Sigmoid colon (tissue), 6 donors: ENCODE measurements at regions not wholly inside any gene's neighbourhood (a gene's known extent, or its start where the extent isn't known, plus 50 kb on each side); places are given as distances from the start of the nearest gene placed in this dataset.

Experiments used
- DNase-seq: peaks from one replicate; pipeline ENCODE4 v3.0.0-alpha.2; 2019
- H3K27ac ChIP-seq, 4 donors: fragments of 200-600 bp; sonication (generic); one replicate each; pipeline ENCODE4 v1.5.1; 2016 to 2019; ENCODE audit warnings: mild to moderate bottlenecking in 1 of 4
- H3K27me3 ChIP-seq, 3 donors: fragments of 200-600 bp; sonication (generic); one replicate each; pipeline ENCODE4 v1.5.1; 2019; ENCODE audit warnings: mild to moderate bottlenecking in 1 of 3
- H3K36me3 ChIP-seq, 4 donors: fragments of 200-600 bp; sonication (generic); one replicate each; pipeline ENCODE4 v1.5.1; 2016 to 2019
- H3K4me1 ChIP-seq, 4 donors: fragments of 200-600 bp; sonication (generic); one replicate each; pipeline ENCODE4 v1.5.1; 2017 to 2019
- H3K4me3 ChIP-seq, 4 donors: fragments of 200-600 bp; sonication (generic); one replicate each; pipeline ENCODE4 v1.5.1; 2017 to 2019; ENCODE audit warnings: mild to moderate bottlenecking in 2 of 4, moderate library complexity in 1 of 4
- H3K9me3 ChIP-seq, 4 donors: fragments of 200-600 bp in 3 of 4; sonication (generic) in 3 of 4; one replicate each; pipeline versions ENCODE4 v1.5.1 to v1.6.1; 2013 to 2019
- EP300 ChIP-seq, 4 donors: sonication (generic); formaldehyde crosslinking; IDR thresholded peaks; one replicate each; pipeline ENCODE4 v1.6.1; 2017; ENCODE audit warnings: antibody characterized with exemption in 4 of 4
- POLR2A ChIP-seq, 2 donors: fragments of 450-650 bp; IDR thresholded peaks; one replicate each; pipeline ENCODE4 v1.6.1; 2016; ENCODE audit warnings: antibody characterized with exemption in 2 of 2, mild to moderate bottlenecking in 2 of 2, moderate library complexity in 2 of 2
- POLR2AphosphoS5 ChIP-seq, 4 donors: sonication (generic); formaldehyde crosslinking; IDR thresholded peaks; one replicate each; pipeline ENCODE4 v1.6.1; 2017; ENCODE audit warnings: antibody characterized with exemption in 4 of 4
- WGBS, 2 donors: extraction: QIAGEN DNeasy Blood & Tissue Kit; methylation state at CpG; one replicate each; pipeline ENCODE4 v1.1.7; 2013; 5-methylcytosine and 5-hydroxymethylcytosine counted together
- intact Hi-C: fragments of 100-400 bp; cut with DNase I; formaldehyde crosslinking; loops from one replicate; pipeline ENCODE4 v1.15.1; 2023
- TF ChIP-seq, protein P1 (sequence below), 4 experiments: fragments of 450-650 bp in 3 of 4; fragments of 200-600 bp in 1 of 4; IDR thresholded peaks; one replicate each; pipeline ENCODE4 v1.5.1; 2016 to 2019; ENCODE audit warnings: antibody characterized with exemption in 4 of 4, mild to moderate bottlenecking in 3 of 4, moderate library complexity in 2 of 4
- donor health status: healthy with polysubstance abuse.
- donor health status: healthy.

DNA sequence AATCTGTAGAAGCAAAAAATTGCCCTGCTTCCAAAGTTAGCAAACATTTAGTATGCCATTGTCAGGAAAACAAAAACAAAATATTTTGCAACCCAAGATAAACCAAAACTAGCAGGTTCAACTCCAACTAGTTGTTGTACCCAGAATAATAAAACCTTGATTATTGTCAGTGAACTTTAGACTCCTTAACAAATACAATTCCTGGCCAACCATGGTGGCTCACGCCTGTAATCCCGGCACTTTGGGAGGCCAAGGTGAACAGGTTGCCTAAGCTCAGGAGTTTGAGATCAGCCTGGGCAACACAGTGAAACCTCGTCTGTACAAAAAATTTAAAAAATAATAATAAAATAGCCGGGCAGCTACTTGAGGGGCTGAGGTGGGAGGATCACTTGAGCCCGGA, 53.6 kb upstream of the EPCAM start:
- Histone ChIP-seq H3K27ac (no peak overlapping the region), H3K36me3 (no peaks in the 10 kb centered on the region), H3K4me3 (no peak overlapping the region), H3K9me3 (no peaks in the 10 kb centered on the region), H3K27me3 (no peaks in the 10 kb centered on the region), H3K4me1 (peaks cover 0 to 16% (median 12%) of the 10 kb centered on the region in 4 donors)
- intact Hi-C loops: no loop called here
- TF ChIP-seq POLR2A (IDR thresholded peaks at IDR 0.05): no peak
- TF ChIP-seq POLR2AphosphoS5 (IDR thresholded peaks at IDR 0.05): no peak
- 55 to 80% methylated on average over 5 of the region's 5 CpGs for WGBS, 2 donors
- no peak for DNase-seq

DNA sequence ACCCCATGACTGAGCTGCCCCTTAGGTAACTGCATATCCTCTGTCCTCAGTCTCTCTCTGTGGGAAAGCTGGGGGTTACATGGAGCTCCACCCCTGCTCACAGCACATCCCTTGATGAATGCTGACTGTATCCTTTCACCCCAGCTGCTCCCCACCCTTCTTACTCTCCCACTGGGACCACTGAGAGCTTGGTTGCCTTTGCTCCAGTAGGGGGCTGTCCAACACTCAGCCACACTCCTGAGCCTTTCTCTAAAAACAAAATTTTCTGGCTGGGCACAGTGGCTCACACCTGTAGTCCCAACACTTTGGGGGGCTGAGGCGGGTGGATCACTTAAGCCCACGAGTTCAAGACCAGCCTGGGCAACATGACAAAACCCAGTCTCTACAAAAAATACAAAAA, 55.4 kb upstream of the EPCAM start:
- intact Hi-C loops: no loop called here
- Histone ChIP-seq H3K36me3 (no peaks in the 10 kb centered on the region), H3K4me3 (no peak overlapping the region), H3K27ac (no peak overlapping the region), H3K4me1 (peaks cover 0 to 25% (median 17%) of the 10 kb centered on the region in 4 donors), H3K27me3 (no peaks in the 10 kb centered on the region), H3K9me3 (no peaks in the 10 kb centered on the region)
- WGBS, 2 donors: 81 to 91% methylated on average over 2 of the region's 2 CpGs
- TF ChIP-seq POLR2AphosphoS5 (IDR thresholded peaks at IDR 0.05): no peak
- TF ChIP-seq, protein P1, sequence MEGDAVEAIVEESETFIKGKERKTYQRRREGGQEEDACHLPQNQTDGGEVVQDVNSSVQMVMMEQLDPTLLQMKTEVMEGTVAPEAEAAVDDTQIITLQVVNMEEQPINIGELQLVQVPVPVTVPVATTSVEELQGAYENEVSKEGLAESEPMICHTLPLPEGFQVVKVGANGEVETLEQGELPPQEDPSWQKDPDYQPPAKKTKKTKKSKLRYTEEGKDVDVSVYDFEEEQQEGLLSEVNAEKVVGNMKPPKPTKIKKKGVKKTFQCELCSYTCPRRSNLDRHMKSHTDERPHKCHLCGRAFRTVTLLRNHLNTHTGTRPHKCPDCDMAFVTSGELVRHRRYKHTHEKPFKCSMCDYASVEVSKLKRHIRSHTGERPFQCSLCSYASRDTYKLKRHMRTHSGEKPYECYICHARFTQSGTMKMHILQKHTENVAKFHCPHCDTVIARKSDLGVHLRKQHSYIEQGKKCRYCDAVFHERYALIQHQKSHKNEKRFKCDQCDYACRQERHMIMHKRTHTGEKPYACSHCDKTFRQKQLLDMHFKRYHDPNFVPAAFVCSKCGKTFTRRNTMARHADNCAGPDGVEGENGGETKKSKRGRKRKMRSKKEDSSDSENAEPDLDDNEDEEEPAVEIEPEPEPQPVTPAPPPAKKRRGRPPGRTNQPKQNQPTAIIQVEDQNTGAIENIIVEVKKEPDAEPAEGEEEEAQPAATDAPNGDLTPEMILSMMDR (IDR thresholded peaks at IDR 0.05): no peak
- no peak for TF ChIP-seq POLR2A (IDR thresholded peaks at IDR 0.05)
- TF ChIP-seq EP300 (IDR thresholded peaks at IDR 0.05): no peak
- DNase-seq: no peak

DNA sequence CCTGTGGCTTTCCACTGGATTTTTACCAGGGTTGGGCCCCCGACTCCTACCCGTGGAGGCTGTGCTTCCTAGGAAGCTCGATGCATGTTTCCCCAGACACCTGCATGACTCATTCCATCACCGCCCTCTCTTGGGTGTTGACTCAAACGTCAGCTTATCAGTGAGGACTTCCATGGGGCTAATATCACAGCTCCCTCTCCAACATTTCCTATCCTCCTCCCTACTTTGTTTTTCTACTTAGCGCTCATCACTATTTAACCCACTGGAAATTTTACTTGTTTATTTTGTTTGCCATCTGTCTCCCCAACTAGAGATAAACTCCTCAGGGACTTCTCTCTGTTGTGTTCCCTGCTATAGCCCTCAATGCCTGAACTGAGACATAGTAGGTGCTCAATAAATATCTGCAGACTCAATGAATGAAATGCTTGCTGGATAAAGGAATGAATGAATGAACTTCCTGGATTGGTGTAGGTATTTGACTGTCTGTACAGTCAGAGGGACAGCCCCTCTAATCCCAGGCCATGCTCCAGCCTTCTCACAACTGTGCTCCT, 55.9 kb upstream of the EPCAM start:
- 14 to 56% methylated on average over 6 of the region's 6 CpGs for WGBS, 2 donors
- intact Hi-C loops: no loop called here
- Histone ChIP-seq H3K27ac (peak overlapping the region in 2 of 4 donors; percentile 14 to 22), H3K4me1 (peaks cover 0 to 25% (median 17%) of the 10 kb centered on the region in 4 donors), H3K9me3 (no peaks in the 10 kb centered on the region), H3K4me3 (no peak overlapping the region), H3K36me3 (no peaks in the 10 kb centered on the region), H3K27me3 (no peaks in the 10 kb centered on the region)
- no peak for TF ChIP-seq POLR2AphosphoS5 (IDR thresholded peaks at IDR 0.05)
- TF ChIP-seq POLR2A (IDR thresholded peaks at IDR 0.05): no peak
- TF ChIP-seq EP300 (IDR thresholded peaks at IDR 0.05): no peak
- TF ChIP-seq, protein P1 (IDR thresholded peaks at IDR 0.05): no peak
- no peak for DNase-seq

DNA sequence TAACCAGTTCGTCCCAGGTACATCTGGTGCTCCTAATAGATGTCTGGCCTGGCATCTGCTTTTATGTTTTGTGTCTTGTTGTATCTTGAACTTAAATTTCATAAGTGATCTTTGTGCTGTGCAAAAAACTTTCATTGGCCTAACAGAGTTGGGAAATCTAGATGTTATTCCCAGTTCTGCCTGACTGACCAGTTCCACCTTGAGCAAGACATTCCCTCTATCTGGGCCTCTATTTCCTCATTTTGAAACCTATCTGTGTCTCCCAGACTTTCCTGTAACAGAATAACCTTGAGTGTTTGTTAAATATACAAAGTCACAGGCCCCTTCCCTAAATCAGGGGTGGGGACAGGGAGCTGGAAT, 56.6 kb upstream of the EPCAM start:
- Histone ChIP-seq H3K36me3 (no peaks in the 10 kb centered on the region), H3K4me1 (peaks cover 0 to 27% (median 19%) of the 10 kb centered on the region in 4 donors), H3K27ac (peak overlapping the region in 3 of 4 donors; percentile 55 to 64 (median 58)), H3K27me3 (no peaks in the 10 kb centered on the region), H3K4me3 (no peak overlapping the region), H3K9me3 (no peaks in the 10 kb centered on the region)
- TF ChIP-seq, protein P1 (IDR thresholded peaks at IDR 0.05): no peak
- TF ChIP-seq POLR2AphosphoS5 (IDR thresholded peaks at IDR 0.05): no peak
- no peak for TF ChIP-seq EP300 (IDR thresholded peaks at IDR 0.05)
- no peak for TF ChIP-seq POLR2A (IDR thresholded peaks at IDR 0.05)
- intact Hi-C loops: no loop called here
- WGBS, 2 donors: 89 to 93% methylated on average over 1 of the region's 1 CpG
- no peak for DNase-seq

DNA sequence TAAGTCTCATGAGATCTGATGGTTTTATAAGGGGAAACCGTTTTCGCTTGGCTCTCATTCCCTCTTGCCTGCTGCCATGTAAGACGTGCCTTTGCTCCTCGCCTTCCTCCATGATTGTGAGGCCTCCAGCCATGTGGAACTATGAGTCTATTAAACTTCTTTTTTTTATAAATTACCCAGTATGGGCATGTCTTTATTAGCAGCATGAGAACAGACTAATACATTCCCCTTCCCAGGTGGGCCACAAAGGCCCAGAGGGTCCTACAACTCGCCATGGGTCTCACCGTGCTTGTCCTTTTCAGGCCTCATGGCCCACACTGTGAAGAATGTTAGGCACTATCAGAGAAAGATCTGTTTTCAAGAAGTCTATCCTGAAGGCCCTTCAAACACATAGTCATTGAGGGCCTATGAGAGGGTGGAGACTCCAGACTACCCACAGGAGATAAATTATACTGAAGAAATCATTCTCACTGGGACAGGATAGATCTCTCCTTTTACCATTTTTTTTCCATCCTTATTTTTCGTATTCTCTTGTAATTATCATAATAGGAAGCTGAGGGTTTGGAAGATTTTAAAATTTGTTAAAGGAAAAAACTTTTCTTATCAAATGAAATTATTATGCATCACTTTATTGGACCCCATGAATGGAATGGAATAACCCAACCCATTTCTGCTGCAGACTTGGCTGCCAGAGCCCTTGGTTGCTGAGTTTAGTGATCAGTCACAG, 57.2 kb upstream of the EPCAM start:
- peak overlapping the region; percentile 55 to 68 (median 61) for H3K27ac ChIP-seq
- intact Hi-C loops: loop anchor here (2.0 kb wide), 1 partner anchor 37 kb away; no protein-coding TSS in a partner anchor
- H3K36me3 ChIP-seq: no peaks in the 10 kb centered on the region
- H3K27me3 ChIP-seq: no peaks in the 10 kb centered on the region
- no peak overlapping the region for H3K4me3 ChIP-seq
- no peak for TF ChIP-seq POLR2AphosphoS5 (IDR thresholded peaks at IDR 0.05)
- TF ChIP-seq POLR2A (IDR thresholded peaks at IDR 0.05): no peak
- no peak for TF ChIP-seq EP300 (IDR thresholded peaks at IDR 0.05)
- TF ChIP-seq, protein P1 (IDR thresholded peaks at IDR 0.05): no peak
- H3K9me3 ChIP-seq: no peaks in the 10 kb centered on the region
- 90 to 91% methylated on average over 7 of the region's 7 CpGs for WGBS, 2 donors
- DNase-seq: no peak
- peaks cover 0 to 32% (median 22%) of the 10 kb centered on the region in 4 donors for H3K4me1 ChIP-seq
